CD8-positive, alpha-beta memory T cell (primary cell): ENCODE measurements at regions not wholly inside any gene's neighbourhood (a gene's known extent, or its start where the extent isn't known, plus 50 kb on each side); places are given as distances from the start of the nearest gene placed in this dataset.

Experiments used
- CTCF ChIA-PET: fragments of 350-600 bp; sonication (Branson Sonifier 250); formaldehyde crosslinking; loops from one replicate; lab custom pipeline; 2021; ENCODE audit warnings: antibody characterized with exemption; lab: Charles Lee
- POLR2A ChIA-PET: fragments of 350-600 bp; sonication (Branson Sonifier 250); formaldehyde crosslinking; loops from one replicate; lab custom pipeline; 2021; ENCODE audit warnings: antibody characterized with exemption; lab: Charles Lee
- DNase-seq, 5 donors: peaks; one replicate each; pipeline versions ENCODE4 v3.0.0 to v3.0.0-alpha.2; 2020 to 2022; ENCODE audit warnings: mixed read lengths in 1 of 5
- H3K27ac ChIP-seq: one replicate; pipeline ENCODE4 v1.7.0; 2013; ENCODE audit warnings: low read depth, mild to moderate bottlenecking, low read length, moderate library complexity
- H3K27me3 ChIP-seq: 2 replicates; pipeline ENCODE4 v1.7.0; 2013; ENCODE audit warnings: low read length, mild to moderate bottlenecking; ENCODE audit not compliant: insufficient read depth, poor library complexity, severe bottlenecking
- H3K36me3 ChIP-seq: 2 replicates; pipeline ENCODE4 v1.7.0; 2013; ENCODE audit warnings: mild to moderate bottlenecking, low read length, moderate library complexity; ENCODE audit not compliant: insufficient read depth
- H3K4me1 ChIP-seq: 2 replicates; pipeline ENCODE4 v1.7.0; 2013; ENCODE audit warnings: mild to moderate bottlenecking, low read length, moderate library complexity; ENCODE audit not compliant: insufficient read depth
- H3K4me3 ChIP-seq: 2 replicates; pipeline ENCODE4 v1.7.0; 2013; ENCODE audit warnings: mild to moderate bottlenecking, low read length
- H3K9me3 ChIP-seq: 2 replicates; pipeline ENCODE4 v1.7.0; 2013; ENCODE audit warnings: mild to moderate bottlenecking, low read length
- H3K27ac Mint-ChIP-seq, 8 donors: one replicate each; pipeline ENCODE4 v1.8.0; 2020 to 2021; ENCODE audit warnings: mixed read lengths in 8 of 8, mild to moderate bottlenecking in 6 of 8, inconsistent platforms in 3 of 8, moderate library complexity in 3 of 8
- H3K27me3 Mint-ChIP-seq, 2 donors: one replicate each; pipeline ENCODE4 v1.8.0; 2020 to 2021; ENCODE audit warnings: mixed read lengths in 2 of 2, mild to moderate bottlenecking in 1 of 2, moderate library complexity in 1 of 2
- H3K36me3 Mint-ChIP-seq, 3 donors: one replicate each; pipeline ENCODE4 v1.8.0; 2020 to 2021; ENCODE audit warnings: mixed read lengths in 3 of 3, inconsistent platforms in 1 of 3, mild to moderate bottlenecking in 1 of 3
- H3K4me1 Mint-ChIP-seq, 3 donors: one replicate each; pipeline ENCODE4 v1.8.0; 2020 to 2021; ENCODE audit warnings: mixed read lengths in 3 of 3, inconsistent platforms in 1 of 3, mild to moderate bottlenecking in 1 of 3
- H3K4me3 Mint-ChIP-seq, 7 donors: one replicate each; pipeline ENCODE4 v1.8.0; 2020 to 2021; ENCODE audit warnings: mixed read lengths in 7 of 7, mild to moderate bottlenecking in 6 of 7, moderate library complexity in 4 of 7, inconsistent platforms in 2 of 7
- H3K9me3 Mint-ChIP-seq, 5 donors: one replicate each; pipeline ENCODE4 v1.8.0; 2020 to 2022; ENCODE audit warnings: mixed read lengths in 5 of 5, mild to moderate bottlenecking in 3 of 5, moderate library complexity in 2 of 5, inconsistent platforms in 1 of 5

- Mint-ChIP-seq H3K36me3 (no peaks in the 10 kb centered on the region), H3K27me3 (peaks cover 0 to 5% of the 10 kb centered on the region in 2 donors), H3K4me1 (no peaks in the 10 kb centered on the region), H3K27ac (no peak overlapping the region), H3K9me3 (peaks cover 0 to 6% (median 3%) of the 10 kb centered on the region in 5 donors), H3K4me3 (no peak overlapping the region)
- Histone ChIP-seq H3K27me3 (no peaks in the 10 kb centered on the region), H3K27ac (no peak overlapping the region), H3K36me3 (no peaks in the 10 kb centered on the region), H3K9me3 (no peaks in the 10 kb centered on the region), H3K4me1 (no peaks in the 10 kb centered on the region), H3K4me3 (no peak overlapping the region)
- DNase-seq = no peak
- ChIA-PET POLR2A (no interaction called here), CTCF (no interaction called here)
These were observed 151.1 kb upstream of the JAG1 start for GRCh38 chr20:10824750-10825500.

GRCh38 chr20:10826111-10826510 lies 152.3 kb upstream of the JAG1 start:
- Histone ChIP-seq H3K9me3 (no peaks in the 10 kb centered on the region), H3K4me1 (no peaks in the 10 kb centered on the region), H3K27me3 (no peaks in the 10 kb centered on the region), H3K27ac (no peak overlapping the region), H3K4me3 (no peak overlapping the region), H3K36me3 (no peaks in the 10 kb centered on the region)
- no peak for DNase-seq
- H3K4me3 Mint-ChIP-seq = no peak overlapping the region
- peaks cover 0 to 5% of the 10 kb centered on the region in 2 donors for H3K27me3 Mint-ChIP-seq
- no peaks in the 10 kb centered on the region for H3K4me1 Mint-ChIP-seq
- CTCF ChIA-PET = no interaction called here
- H3K27ac Mint-ChIP-seq = no peak overlapping the region
- no peaks in the 10 kb centered on the region for H3K36me3 Mint-ChIP-seq
- peaks cover 0 to 6% (median 0%) of the 10 kb centered on the region in 5 donors for H3K9me3 Mint-ChIP-seq
- POLR2A ChIA-PET = no interaction called here

- H3K36me3 Mint-ChIP-seq = no peaks in the 10 kb centered on the region
- H3K36me3 ChIP-seq = no peaks in the 10 kb centered on the region
- H3K9me3 ChIP-seq = no peaks in the 10 kb centered on the region
- ChIA-PET POLR2A (no interaction called here), CTCF (no interaction called here)
- H3K27me3 ChIP-seq = no peaks in the 10 kb centered on the region
- no peak overlapping the region for H3K4me3 ChIP-seq
- no peaks in the 10 kb centered on the region for H3K4me1 Mint-ChIP-seq
- peaks cover 0 to 5% of the 10 kb centered on the region in 2 donors for H3K27me3 Mint-ChIP-seq
- H3K27ac ChIP-seq = no peak overlapping the region
- H3K4me3 Mint-ChIP-seq = no peak overlapping the region
- no peak overlapping the region for H3K27ac Mint-ChIP-seq
- DNase-seq = no peak
- no peaks in the 10 kb centered on the region for H3K4me1 ChIP-seq
- peaks cover 0 to 1% (median 0%) of the 10 kb centered on the region in 5 donors for H3K9me3 Mint-ChIP-seq
These were observed 154.4 kb upstream of the JAG1 start for GRCh38 chr20:10828180-10828579.

- Histone ChIP-seq H3K4me1 (no peaks in the 10 kb centered on the region), H3K9me3 (no peaks in the 10 kb centered on the region), H3K27me3 (no peaks in the 10 kb centered on the region), H3K27ac (no peak overlapping the region), H3K36me3 (no peaks in the 10 kb centered on the region), H3K4me3 (no peak overlapping the region)
- Mint-ChIP-seq H3K9me3 (peaks cover 0 to 1% (median 0%) of the 10 kb centered on the region in 5 donors), H3K27ac (no peak overlapping the region), H3K27me3 (peaks cover 0 to 2% of the 10 kb centered on the region in 2 donors), H3K4me1 (no peaks in the 10 kb centered on the region), H3K4me3 (no peak overlapping the region), H3K36me3 (no peaks in the 10 kb centered on the region)
- no peak for DNase-seq
- ChIA-PET POLR2A (no interaction called here), CTCF (no interaction called here)
These were observed 158.3 kb upstream of the JAG1 start for GRCh38 chr20:10832141-10832540.

GRCh38 chr20:10837901-10838300 lies 164.1 kb upstream of the JAG1 start:
- H3K9me3 ChIP-seq = no peaks in the 10 kb centered on the region
- Mint-ChIP-seq H3K4me1 (no peaks in the 10 kb centered on the region), H3K27ac (no peak overlapping the region), H3K27me3 (peaks cover 0 to 2% of the 10 kb centered on the region in 2 donors), H3K9me3 (peaks cover 3 to 20% (median 5%) of the 10 kb centered on the region in 5 donors), H3K36me3 (no peaks in the 10 kb centered on the region), H3K4me3 (no peak overlapping the region)
- no peak for DNase-seq
- ChIA-PET POLR2A (no interaction called here), CTCF (no interaction called here)
- no peaks in the 10 kb centered on the region for H3K27me3 ChIP-seq
- H3K4me1 ChIP-seq = no peaks in the 10 kb centered on the region
- H3K4me3 ChIP-seq = no peak overlapping the region
- no peaks in the 10 kb centered on the region for H3K36me3 ChIP-seq
- H3K27ac ChIP-seq = no peak overlapping the region

GRCh38 chr20:10842116-10842515 lies 168.3 kb upstream of the JAG1 start:
- H3K4me3 Mint-ChIP-seq = no peak overlapping the region
- no peak overlapping the region for H3K27ac ChIP-seq
- H3K36me3 Mint-ChIP-seq = no peaks in the 10 kb centered on the region
- ChIA-PET CTCF (no interaction called here), POLR2A (no interaction called here)
- no peaks in the 10 kb centered on the region for H3K27me3 Mint-ChIP-seq
- no peaks in the 10 kb centered on the region for H3K9me3 ChIP-seq
- H3K27me3 ChIP-seq = no peaks in the 10 kb centered on the region
- H3K4me3 ChIP-seq = no peak overlapping the region
- H3K9me3 Mint-ChIP-seq = peaks cover 3 to 20% (median 5%) of the 10 kb centered on the region in 5 donors
- no peaks in the 10 kb centered on the region for H3K4me1 ChIP-seq
- DNase-seq = no peak
- H3K36me3 ChIP-seq = no peaks in the 10 kb centered on the region
- no peaks in the 10 kb centered on the region for H3K4me1 Mint-ChIP-seq
- no peak overlapping the region for H3K27ac Mint-ChIP-seq

- peaks cover 3 to 20% (median 5%) of the 10 kb centered on the region in 5 donors for H3K9me3 Mint-ChIP-seq
- no peak overlapping the region for H3K4me3 Mint-ChIP-seq
- H3K27me3 Mint-ChIP-seq = no peaks in the 10 kb centered on the region
These were observed 169.4 kb upstream of the JAG1 start for GRCh38 chr20:10843146-10843711.

GRCh38 chr20:10846766-10847165 lies 173.0 kb upstream of the JAG1 start:
- H3K4me1 Mint-ChIP-seq = no peaks in the 10 kb centered on the region
- H3K9me3 ChIP-seq = no peaks in the 10 kb centered on the region
- no peaks in the 10 kb centered on the region for H3K36me3 ChIP-seq
- DNase-seq = no peak
- no peaks in the 10 kb centered on the region for H3K4me1 ChIP-seq
- no peak overlapping the region for H3K4me3 ChIP-seq
- H3K9me3 Mint-ChIP-seq = peaks cover 0 to 10% (median 1%) of the 10 kb centered on the region in 5 donors
- no peak overlapping the region for H3K27ac Mint-ChIP-seq
- H3K36me3 Mint-ChIP-seq = no peaks in the 10 kb centered on the region
- ChIA-PET POLR2A (no interaction called here), CTCF (no interaction called here)
- H3K27ac ChIP-seq = no peak overlapping the region
- H3K4me3 Mint-ChIP-seq = no peak overlapping the region
- no peaks in the 10 kb centered on the region for H3K27me3 ChIP-seq
- no peaks in the 10 kb centered on the region for H3K27me3 Mint-ChIP-seq

More at GRCh38 chr20:10843146-10843711, 169.4 kb upstream of the JAG1 start:
- Histone ChIP-seq H3K27ac (no peak overlapping the region), H3K9me3 (no peaks in the 10 kb centered on the region), H3K4me3 (no peak overlapping the region), H3K4me1 (no peaks in the 10 kb centered on the region), H3K27me3 (no peaks in the 10 kb centered on the region), H3K36me3 (no peaks in the 10 kb centered on the region)
- H3K4me1 Mint-ChIP-seq = no peaks in the 10 kb centered on the region
- CTCF ChIA-PET = no interaction called here
- H3K27ac Mint-ChIP-seq = no peak overlapping the region
- no peak for DNase-seq
- POLR2A ChIA-PET = no interaction called here
- no peaks in the 10 kb centered on the region for H3K36me3 Mint-ChIP-seq
